Cerebellar nuclear complex (tissue), 1 donor: ENCODE measurements at regions not wholly inside any gene's neighbourhood (a gene's known extent, or its start where the extent isn't known, plus 50 kb on each side); places are given as distances from the start of the nearest gene placed in this dataset.

Experiments used
- DNase-seq, 2 experiments: peaks; one replicate each; lab custom pipeline; 2025; lab: John Stamatoyannopoulos, UW

DNA sequence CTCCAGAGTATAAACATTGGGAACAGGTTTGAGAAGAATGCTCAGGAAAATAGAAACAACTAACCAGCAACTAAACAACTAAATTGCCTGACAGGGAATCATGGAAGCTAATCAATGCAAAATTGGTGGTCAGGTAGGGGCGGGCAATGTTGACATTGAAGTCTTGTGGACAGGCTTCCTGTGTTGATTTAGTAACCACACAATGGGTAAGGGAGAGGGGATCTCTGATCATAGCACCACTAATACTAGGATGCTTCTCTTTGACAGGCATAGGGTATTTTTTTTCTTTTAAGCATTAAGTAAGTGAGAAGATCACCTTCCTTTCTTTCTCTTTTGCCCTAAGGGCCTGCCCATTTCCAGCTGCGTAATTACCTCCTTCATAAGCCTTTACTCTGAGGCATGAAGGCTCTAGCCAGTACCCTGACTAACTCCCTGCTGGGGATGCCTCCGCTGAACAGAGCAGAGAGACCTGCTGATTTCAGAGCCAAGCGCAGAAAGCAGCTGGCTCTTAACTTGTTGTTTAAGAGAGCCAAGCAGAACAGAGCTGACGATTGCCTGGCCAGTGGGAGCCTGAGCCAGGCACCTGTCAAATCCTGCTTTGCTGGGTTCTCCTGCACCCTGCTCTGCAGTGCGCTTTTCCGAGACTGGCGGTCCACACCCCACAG, 118.7 kb downstream of the BMP2 start:
- DNase-seq, result no peak

DNA sequence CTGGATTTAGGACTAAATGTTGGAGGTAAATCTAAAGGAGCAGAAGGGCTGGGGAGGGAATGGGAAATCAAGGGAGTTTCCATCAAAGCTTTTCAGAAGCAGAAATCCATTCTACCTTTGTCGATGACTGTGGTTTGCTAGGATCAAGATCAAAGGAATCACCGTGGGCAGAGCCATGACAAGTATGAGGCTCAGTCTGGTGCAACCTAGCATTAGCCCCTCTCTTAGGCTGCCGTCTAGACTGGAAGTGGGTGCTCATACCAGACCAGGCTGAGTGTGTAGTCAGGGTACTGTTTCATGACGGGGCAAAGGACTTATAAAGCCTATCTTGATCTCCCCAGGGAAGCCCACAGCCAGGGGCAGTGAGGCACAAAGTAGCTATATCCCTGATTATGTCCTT, 120.5 kb downstream of the BMP2 start:
- no peak for DNase-seq

DNA sequence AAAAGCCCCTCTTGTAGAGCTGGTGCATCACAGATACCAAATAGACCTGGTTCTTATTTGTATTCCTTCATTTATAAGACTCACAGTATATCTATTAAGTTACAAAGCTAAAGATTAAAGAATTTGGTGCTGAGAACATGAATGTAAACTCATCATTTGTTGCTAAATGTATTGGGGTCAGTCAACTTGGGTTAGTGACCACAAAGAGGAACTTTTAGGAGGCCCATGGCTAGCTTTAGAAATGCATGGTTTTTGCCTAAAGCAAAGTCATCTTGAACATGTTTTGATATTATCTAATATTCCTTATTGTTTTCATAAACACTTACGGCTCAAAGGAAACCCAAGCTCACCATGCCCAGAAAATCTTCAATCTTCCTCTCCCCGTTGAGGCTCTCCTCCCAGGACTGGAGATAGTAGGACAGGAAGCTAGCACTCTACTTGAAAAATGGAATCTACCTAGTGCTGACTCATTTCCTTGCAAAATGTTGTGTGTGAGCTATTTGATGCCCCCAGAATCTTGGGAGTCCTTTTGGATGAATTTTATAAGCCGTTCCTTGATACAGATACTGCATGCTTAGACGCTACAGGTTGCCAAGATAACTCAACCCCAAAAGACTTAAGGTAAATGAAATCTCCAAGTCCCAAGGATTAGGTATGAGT, 121.4 kb downstream of the BMP2 start:
- no peak for DNase-seq

DNA sequence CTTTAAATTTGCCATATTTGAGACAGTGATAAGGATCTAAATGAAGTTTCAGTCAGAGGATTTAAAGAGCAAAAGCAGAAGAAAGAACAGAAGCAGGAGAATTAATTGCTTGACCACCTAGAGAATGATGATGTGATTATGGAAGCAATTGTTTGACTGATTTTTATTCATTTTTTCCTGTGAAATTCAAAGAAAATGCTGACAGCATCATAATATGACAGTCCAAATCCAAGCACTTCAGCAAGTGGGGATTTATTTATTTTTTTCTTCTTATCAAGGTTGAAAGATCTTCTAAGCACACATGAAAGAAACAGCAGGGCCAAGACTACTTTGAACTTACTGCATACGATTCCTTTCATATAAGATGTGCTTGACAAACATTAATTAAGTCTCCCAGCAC, 125.2 kb downstream of the BMP2 start:
- DNase-seq, result no peak

DNA sequence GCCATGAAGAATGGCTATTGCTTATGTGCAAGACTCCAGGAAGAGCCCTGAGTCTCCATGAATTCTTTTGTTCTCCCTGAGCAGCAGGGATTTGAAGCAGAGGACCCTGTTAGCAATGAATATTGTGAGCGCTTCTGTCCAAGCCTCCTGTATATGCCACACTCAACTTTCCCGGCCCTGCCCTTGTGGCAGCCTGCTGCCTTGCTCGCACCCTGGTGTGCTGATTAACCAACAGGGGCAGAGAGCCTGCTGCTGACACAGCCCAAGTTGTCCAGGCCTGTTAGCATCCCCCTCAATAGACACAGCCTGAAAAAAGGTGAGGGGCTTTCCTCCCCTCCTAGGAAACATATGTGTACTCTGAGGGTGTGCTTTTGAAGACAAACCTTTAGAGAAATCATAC, 131.4 kb downstream of the BMP2 start:
- DNase-seq, result no peak

DNA sequence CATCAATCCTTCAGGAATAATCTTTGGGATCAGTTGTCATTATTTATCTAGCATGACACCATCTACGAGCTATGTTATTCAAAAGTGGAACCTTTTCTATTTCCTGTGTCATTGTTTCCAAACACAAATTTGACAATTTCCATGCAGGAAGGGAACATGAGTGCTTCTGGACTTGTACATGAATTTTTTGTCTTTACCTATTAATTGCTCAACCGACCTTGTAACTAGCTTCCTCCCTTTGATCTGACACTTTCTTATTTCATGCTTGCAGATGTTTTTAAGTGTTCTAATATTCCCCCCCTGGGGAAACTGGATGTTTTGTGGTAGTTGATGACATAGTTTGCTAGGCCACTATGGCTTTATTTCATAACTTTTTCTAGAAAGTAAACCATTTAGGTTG, 139.4 kb downstream of the BMP2 start:
- no peak for DNase-seq

DNA sequence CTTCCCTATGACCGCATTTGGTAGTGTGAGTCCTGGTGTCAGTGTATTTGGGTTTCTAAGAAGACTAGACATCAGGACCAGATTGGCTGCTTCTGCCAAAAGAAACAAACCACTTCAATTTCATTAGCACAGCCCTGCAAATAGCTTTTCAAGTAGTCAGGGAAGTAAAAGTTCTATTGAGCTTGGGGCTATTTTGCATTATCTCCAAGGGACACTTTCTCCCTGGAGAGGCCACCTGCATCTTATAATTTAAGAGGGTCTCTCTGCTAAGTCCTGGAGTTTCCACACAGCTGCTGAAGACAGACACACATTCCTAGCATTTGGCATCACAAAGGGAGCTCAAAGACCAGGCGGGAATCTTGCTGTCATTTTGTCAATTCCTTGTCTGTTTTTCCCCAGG, 141.2 kb downstream of the BMP2 start:
- DNase-seq, result no peak

DNA sequence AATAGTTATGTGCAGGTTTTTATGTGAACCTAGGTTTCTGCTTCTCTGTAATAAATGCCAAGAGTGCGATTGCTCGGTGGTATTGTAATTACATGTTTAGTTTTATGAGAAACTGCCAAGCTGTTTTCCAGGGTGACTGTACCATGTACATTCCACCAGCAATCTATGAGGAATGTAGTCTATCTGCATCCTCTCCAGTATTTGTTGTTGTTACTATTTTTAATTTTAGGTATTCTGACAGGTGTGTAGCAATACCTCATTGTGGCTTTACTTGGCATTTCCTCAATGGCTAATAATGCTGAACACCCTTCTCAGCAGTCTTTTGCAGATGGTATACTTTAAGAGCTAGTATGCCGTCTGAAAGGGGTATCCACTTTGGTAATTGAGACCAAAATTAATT, 142.1 kb downstream of the BMP2 start:
- DNase-seq, result no peak

DNA sequence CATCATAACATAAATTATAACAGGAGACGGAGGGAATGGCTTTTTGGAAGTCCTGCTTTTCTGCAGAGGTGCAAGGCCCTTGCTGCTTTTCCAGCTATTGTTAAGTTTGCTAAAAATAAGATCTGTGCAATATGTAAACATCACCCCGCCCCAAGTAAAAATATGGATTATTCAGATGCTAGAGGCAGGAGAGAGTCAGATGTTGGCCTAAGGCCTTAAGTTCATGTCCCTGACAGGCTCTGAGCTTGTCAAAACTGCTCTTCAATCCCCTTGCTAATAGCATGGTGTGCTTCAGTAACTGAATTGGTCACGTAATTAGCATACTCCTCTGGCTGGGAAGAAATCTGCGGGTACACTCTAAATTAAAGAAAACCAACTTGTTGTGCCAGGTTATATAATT, 147.5 kb downstream of the BMP2 start:
- DNase-seq, result no peak

DNA sequence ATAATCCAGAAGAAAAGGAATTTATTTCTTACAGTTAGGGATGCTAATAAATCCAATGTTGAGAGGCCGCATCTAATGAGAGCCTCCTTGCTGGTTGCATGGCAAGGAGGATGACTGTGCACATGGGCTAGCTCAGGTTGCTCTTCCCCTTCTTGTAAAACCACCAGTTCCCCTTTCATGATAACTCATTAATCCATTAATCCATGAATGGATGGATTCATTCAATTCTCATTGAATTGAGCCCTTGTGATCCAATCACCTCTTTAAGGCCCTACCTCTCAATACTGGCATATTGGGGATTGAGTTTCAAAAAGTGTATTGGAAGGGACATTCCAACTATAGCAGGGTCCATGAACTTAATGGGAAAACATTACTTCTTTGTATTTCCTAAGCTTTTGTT, 149.5 kb downstream of the BMP2 start:
- no peak for DNase-seq

DNA sequence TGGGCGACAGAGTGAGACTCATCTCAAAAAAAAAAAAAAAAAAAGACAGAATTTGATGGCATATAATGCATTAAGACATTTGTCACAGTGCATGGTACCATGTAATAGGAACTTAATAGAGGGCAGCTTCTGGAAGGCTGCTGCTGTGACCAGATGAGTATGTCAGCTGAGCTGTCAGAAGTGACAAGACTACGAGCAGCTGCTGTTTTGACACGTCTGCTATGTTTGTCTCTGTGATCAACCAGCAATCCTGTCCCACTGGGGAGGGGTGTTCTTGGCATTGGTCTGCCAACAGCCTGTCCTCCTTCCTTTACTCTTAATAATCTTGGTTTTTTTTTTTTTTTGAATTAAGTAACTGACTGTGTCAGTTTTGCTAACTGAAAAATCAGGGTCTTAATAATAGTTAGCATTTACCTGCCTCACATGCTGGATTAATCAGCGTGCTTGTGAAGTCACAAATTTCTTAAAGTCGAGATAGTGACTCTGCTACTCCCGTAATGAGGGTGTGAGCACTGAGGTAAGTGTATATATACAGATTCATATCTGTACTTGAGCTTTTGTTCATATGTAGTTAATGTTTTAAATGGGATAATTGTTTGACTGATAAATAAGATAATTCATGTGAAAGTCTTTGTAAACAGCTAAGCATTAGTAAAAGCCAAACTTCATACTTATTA, 152.4 kb downstream of the BMP2 start:
- no peak for DNase-seq

DNA sequence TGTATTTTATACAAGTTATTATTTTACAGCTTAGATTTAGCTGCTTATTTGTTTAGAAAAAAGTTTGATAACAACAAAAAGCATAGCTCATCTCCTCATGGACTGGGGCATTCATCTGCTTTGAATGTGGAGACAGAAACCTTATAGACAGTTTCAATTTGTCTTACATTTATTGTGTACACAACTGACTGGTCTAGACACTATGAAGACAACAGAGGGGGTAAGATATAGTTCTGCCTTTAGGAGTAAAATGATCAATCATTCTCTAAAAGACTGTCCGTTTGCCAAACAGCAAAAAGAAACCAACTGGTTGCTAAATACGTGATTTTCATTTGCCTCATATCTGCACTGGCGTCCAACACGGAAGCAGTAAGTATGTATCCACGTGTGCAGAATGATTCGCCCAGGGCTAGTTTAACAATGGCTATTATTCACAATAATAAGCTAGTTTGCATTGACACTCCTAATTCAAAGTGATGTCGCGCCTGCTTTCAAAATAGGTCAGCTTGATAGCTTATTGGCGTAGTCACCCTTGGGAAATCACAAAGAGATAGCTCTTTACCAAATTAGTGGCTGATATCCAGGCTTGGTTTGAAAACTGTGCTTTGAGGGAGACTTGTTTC, 153.6 kb downstream of the BMP2 start:
- no peak for DNase-seq

DNA sequence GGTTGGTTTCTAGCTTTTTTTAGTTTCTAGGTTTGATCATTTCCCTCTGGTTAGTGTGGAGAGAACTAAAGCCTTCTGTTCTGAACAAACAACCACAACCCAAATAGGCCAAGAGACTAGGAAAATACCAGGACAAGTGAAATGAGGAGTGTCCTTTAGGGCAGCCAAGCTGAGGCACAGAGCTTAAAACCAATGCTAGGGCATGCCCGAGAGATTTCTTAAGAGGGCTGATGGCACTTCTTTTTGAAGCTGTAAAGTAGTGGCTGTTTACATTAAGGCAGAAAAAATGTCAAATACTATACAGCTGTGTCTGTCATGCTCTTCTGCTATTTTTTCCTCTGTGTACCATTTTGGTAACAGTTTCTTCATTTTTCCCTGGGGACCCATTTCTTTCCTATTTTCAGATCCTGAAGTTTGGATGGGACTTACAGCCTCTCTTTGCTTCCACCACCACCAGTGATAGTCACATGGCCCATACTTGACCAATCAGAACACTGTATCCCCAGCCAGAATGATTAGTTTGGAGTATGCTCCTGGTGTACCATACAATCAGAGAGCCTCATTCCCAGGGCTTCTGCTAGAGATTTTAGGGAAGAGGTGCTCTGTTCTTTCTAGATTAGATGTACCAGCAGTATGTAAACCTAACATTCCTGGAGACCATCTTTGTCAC, 154.4 kb downstream of the BMP2 start:
- DNase-seq, result no peak

DNA sequence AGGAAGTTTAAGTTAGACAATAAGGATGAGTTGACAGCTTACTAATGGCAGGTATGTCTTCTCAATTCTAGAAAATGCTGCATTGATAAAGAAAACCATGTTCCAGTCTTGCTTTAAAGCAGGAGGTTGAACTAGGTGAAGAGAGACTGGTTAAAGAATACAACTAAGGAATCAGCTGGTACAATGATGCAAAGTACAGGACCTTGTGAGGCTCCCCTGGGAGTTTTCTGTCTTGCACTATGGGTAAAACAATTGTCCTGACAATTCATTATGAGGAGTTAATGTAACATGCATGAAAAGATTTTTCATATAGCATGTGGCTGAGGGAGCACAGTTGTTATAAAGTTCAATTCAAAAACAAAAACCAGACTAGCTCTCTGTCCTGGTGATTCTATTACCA, 157.2 kb downstream of the BMP2 start:
- DNase-seq, result no peak

DNA sequence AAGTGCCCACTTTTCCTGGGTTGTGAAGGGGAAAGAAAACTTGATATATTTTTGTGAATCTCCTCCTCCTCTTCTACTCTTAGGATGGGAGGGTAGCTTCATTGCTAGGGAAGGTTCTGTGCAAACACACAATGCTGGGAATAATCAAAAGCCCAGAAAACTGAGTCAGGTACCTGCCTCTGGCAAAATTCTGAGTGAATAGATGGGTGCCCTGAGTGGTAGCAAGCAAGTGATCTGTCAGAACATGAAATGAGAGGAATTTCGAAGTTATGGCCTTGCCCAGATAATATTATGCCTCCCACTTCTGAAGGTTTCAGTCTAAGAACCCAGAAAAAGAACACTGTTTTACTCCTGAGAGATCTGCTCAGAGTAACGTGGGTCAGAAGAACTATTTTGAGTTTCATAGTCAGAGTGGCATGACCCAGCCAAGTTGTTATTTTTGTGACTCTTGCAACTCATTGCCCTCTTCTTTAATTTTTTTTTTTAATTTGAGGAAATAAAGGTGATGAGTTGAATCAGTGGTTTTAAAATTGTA, 158.3 kb downstream of the BMP2 start:
- no peak for DNase-seq

DNA sequence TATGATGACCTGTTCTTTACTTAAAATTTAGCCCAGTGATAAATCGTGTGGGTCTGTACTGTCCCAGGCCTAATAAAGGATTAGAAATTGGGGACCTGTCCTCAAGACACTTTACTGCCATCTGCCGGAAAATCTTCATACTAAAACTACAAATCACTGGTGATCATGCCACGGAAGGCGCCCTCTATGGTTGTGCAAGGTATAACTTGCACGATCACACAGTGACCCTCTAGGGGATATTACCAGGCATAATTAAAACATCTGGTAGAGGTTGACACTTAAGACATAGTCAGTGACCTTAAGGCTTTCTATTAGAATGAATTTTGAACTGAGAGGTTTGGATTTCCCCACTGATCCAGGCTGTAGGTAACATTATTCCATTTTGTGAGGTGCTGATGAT, 172.6 kb downstream of the BMP2 start:
- DNase-seq, result no peak

DNA sequence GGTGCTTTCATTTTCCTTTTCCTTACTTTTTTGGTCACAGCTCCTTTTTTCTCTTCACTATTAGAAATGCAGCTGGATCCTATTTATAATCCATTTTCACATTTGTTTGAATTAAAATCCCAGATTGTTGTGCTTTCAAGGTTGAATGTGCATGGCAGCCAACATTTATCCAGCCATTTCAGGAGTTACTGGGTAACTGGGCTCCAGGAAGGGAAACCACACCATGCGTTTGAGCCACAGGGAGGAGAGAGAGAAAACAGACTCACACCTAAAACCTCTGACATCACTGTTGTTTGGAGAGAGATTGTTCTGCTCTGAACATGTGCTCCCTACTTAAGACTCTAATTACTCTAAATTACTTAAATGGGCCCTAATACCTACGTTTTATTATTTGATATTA, 173.4 kb downstream of the BMP2 start:
- DNase-seq, result no peak

DNA sequence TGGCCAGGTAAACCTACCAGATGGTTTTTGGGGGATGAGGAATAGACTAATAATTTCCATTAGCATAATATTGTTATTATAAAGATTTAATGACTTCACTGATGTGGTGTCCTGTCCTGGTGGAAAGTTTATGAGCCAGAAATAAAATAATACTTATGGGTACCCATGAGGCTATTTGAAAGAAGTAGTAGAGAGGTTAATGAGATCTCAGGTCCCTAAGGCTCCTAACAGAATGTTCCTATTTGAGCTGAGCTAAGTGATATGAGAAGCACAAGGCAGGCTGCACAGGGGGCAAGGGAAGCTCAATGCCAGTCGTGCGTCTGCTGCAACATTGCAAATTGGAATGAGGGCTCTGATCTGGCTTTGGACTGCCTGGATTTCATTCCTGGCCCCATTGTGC, 174.1 kb downstream of the BMP2 start:
- no peak for DNase-seq

DNA sequence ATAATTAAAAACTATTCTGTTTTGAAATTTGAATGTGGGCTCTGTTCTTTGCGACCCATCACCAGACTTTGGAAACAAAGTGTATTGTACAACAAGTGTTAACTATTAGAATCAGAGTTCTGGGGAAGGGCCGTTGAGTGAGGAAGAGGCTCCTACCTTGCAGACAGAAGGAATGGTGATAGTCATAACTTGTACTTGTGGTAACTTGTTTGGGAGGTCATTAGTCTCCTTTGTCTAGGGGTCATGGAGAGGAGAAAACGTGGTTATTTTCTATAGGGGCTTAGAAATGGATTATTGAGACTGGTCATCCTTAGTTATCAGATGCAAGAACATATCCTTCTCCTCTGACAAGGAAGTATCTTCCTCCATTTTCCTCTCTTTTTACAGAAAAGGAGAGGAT, 174.8 kb downstream of the BMP2 start:
- no peak for DNase-seq

DNA sequence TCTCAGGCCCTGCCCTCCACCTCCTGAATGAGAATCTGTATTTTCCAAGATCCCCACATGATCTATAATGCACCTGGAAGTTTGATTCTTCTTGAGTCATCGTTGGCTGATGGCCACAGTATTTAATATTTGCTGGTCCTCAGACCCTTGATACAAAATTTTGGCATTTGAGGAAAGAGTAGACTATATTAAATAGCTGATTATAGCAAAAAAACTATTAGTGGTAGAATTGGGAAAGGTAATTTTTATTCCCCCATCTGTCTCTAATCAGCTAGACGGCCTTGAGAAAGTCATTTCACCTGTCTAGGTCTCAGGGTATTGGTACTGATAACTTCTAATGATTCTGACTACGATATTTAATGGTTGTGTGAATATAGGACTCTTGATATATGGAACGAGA, 176.8 kb downstream of the BMP2 start:
- DNase-seq, result no peak

DNA sequence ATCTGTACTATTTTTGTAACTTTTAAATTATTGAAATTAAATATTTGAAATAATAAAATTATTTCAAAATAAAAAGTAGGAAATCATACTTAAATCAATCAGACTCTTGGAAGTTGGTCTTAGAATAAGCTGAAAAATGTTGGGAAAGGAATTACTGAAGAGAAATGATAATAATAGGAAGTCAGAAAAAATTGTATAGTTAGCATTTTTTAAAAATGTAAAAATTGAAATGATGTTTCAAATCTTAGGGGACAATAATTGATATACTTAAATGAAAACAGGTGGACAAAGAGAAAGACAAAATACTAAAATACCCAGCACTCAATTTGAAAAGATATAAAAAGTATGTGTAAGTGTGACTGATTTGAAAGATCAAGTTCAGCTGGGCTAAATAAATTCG, 186.1 kb downstream of the BMP2 start:
- no peak for DNase-seq

DNA sequence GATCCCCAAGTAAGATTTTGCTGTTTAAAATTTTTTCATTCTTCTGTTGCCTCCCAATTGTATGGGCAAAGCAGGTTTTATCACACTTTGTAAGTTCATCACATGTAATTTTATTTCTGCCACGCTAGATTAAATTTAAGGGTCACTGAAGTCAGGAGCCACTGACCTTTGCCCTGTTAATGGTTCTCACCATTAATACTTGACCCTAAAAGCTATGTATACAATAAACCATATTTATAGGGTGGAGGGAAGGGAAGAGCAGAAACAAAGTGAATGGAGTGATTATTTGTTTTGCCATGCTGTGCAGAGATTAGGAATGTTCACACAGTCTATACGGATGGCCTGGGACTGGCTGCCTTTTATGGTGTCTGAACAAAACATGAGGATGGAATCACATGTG, 186.7 kb downstream of the BMP2 start:
- DNase-seq, result no peak
